GM18951 (cell line): ENCODE measurements at regions not wholly inside any gene's neighbourhood (a gene's known extent, or its start where the extent isn't known, plus 50 kb on each side); places are given as distances from the start of the nearest gene placed in this dataset.

Experiments used
- POLR2A ChIP-seq: IDR thresholded peaks from 4 replicates; pipeline ENCODE4 v1.6.1; 2011; ENCODE audit warnings: mild to moderate bottlenecking; ENCODE audit not compliant: insufficient read length, insufficient read depth; ENCODE audit errors: extremely low read depth
- in situ Hi-C: fragments of 300-500 bp; cut with MboI; formaldehyde crosslinking; loops from one replicate; pipeline ENCODE4 v1.12.0; 2022; ENCODE audit warnings: low sequenced_read_pairs, mixed read lengths, inconsistent platforms; ENCODE audit not compliant: unreplicated experiment

GRCh38 chr1:187469836-187470235, 641.1 kb downstream of the PLA2G4A start:
- no peak for TF ChIP-seq POLR2A
- in situ Hi-C loops = no loop called here

DNA sequence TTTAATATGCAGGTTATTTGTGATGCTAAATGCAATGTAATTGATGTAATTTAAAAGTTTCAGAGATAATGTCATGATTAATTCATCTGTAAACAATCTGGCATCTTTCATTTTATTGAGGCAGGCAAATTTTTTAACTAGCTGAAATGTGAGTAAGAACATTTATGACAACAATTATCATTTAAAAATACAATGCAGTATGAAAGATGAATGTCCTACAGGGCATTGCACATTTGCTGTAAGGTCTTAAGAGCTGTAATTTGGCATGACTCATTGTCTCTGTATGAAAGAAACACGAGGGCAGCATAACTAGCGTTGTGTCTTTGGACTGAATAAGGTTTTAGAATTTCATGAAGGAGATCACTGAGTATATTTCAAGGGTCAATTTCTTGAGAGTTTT, 642.8 kb downstream of the PLA2G4A start:
- in situ Hi-C loops = no loop called here
- TF ChIP-seq POLR2A = no peak

GRCh38 chr1:187474336-187474735, 645.6 kb downstream of the PLA2G4A start:
- TF ChIP-seq POLR2A = no peak
- in situ Hi-C loops = no loop called here

- in situ Hi-C loops = no loop called here
- TF ChIP-seq POLR2A = no peak
These were observed 647.9 kb downstream of the PLA2G4A start for GRCh38 chr1:187476671-187477070.

GRCh38 chr1:187477103-187477502, 648.4 kb downstream of the PLA2G4A start:
- in situ Hi-C loops = no loop called here
- TF ChIP-seq POLR2A = no peak

DNA sequence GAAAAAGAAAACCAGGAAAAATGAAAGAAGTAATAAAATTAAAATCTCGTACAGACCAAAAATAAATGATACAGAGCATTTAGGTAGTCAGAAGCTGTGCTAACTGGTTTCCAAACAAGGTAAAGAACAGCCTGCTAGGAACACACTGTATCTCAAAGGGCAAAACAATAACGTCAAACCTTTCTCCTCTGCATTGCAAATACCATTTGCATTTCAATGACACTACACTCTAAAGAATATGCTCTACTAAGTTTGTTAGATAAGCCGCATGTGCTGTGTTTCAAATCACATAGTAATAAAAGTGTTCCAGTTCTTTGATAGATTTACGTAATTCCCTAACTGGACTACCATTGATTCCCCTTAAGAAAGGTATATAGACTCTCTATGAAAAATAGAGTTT, 648.8 kb downstream of the PLA2G4A start:
- no peak for TF ChIP-seq POLR2A
- in situ Hi-C loops = no loop called here

DNA sequence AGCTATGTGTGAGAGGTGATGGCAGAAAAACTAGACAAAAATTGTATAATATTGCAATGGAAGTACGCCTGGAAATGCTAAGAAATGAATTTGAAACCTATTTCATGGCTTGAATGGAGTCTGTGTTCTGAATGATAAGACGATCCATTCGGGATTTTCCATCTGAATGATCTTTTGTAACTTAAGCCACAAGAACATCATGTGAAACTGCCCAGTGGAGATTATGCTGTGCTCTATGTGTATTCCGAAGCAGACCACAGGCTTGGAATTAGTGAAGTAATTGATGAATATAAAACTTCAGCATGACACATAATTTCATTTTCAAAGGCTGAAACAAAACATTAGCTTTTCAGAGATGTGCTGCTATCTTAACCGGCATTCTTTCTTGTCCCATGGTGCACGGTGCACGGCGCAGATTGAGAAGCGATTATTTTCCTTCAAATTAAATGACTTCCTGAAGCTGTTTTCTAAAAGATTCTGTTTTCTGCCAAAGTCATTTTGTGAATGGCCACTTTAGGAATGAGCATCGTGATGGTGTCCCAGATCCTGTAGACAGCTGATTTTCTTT, 652.9 kb downstream of the PLA2G4A start:
- in situ Hi-C loops = no loop called here
- TF ChIP-seq POLR2A = no peak

- no peak for TF ChIP-seq POLR2A
- in situ Hi-C loops = no loop called here
These were observed 661.5 kb downstream of the PLA2G4A start for GRCh38 chr1:187490266-187490665.

DNA sequence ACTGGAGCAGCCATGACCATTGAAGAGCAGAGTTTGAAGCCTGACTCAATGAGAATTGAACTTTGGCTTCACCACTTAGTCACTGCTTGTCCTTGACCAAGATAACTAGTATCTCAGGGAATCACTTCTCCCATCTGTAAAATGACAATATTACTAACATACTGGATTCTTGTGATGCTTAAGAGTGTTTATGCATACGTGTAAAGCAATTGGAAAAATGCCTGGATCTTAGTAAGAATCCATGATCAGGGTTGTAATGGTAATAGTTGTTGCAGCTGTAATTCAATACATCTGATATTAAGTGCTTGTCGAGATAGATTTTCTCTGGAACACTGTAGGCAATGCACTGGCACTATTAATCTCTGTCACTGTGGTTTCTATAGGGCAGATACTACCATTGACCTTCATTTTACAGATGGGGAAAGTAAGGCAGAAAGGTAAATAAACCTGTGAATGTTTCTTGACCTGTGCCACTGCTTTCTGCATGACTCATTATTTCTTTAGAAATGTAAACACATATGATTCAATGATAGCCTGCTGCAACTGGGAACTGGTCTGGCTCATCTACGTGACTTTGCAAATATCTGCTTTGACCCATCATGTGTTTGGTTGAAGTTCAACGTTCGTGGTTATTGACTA, 662.5 kb downstream of the PLA2G4A start:
- in situ Hi-C loops = no loop called here
- TF ChIP-seq POLR2A = no peak

DNA sequence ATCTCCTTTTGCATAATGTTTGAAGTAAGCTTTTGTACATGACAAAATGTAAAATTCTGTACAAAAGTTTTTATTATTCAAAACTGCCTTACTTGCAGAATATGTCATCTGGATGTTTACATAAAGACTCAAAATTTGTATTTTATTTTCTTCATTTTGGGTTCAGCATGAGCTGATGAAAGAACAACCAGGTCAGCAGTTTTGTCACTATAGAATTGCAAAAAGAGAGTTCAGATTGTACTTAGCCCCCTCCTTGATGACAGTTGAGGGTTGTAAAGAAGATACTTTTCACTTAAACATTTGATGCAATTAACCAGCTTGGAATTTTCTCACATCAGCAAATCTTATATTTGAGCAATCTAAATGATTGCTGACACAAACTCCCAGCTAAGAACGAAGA, 669.3 kb downstream of the PLA2G4A start:
- in situ Hi-C loops = no loop called here
- no peak for TF ChIP-seq POLR2A

DNA sequence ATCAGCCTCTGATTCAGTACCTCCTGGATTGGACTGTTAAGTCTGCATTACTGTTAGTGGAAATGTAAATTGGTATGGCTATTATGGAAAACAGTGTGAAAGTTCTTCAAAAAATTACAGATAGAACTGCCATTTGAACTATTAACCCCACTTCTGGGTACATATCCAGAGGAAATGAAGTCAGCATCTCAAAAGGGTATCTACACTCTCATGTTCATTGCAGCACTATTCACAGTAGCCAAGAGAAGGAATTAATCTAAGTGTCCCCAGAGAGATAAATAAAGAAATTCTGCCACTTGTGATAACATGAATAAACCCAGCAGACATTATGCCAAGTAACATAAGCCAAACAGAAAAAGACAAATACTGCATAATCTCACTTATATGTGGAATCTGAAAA, 676.0 kb downstream of the PLA2G4A start:
- no peak for TF ChIP-seq POLR2A
- in situ Hi-C loops = no loop called here

GRCh38 chr1:187509091-187509490, 680.3 kb downstream of the PLA2G4A start:
- in situ Hi-C loops = no loop called here
- TF ChIP-seq POLR2A = no peak

GRCh38 chr1:187513190-187513589, 684.4 kb downstream of the PLA2G4A start:
- in situ Hi-C loops = no loop called here
- TF ChIP-seq POLR2A = no peak

DNA sequence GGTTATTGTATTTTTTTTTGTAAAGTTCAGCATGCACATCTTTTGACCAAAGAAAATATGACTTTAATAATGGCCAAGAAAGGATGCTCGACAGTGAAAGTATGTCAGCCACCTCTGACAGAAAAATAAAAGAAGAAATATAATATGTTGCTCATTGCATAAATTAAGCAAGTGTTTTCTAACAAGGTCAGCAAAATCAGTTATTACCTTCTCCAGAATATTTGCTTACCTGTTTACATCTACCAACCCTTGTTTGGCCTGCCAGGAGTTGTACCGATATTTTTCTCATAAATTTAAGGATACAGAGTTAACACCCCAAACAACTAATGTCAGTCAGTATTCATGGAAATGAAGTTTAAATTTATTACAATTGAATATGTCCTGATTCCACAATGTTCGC, 685.4 kb downstream of the PLA2G4A start:
- TF ChIP-seq POLR2A = no peak
- in situ Hi-C loops = no loop called here
